Pons (tissue), 1 donor: ENCODE measurements at regions not wholly inside any gene's neighbourhood (a gene's known extent, or its start where the extent isn't known, plus 50 kb on each side); places are given as distances from the start of the nearest gene placed in this dataset.
"Not testable (repeated sequence)": the region's sequence is repeated elsewhere in the genome, so short reads cannot be mapped to it uniquely, and the experiment has no call there.

ENCODE experiments used
- DNase-seq: peaks from one replicate; pipeline ENCODE4 v3.0.0-alpha.2; 2016; ENCODE audit warnings: low spot score

DNA sequence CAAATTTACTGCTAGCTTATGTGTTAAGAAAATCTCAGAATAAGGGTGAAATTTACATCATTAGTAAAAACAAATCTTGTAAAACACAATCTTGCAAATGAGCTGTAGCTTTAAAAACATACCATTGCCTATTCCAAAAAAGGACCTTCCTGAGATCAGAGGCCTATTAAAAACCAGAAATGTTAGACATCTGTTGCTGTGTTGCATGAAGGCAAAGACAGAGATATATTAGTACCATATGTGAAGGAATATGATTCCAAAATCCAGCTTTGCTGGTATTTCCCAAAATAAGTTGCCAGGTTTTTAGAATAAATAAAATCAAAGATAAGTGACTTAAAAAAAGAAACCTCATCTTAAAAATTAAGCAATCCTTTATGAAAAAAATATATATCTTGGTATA lies 504.1 kb upstream of the CDIN1 start:
- DNase-seq, result no peak

DNA sequence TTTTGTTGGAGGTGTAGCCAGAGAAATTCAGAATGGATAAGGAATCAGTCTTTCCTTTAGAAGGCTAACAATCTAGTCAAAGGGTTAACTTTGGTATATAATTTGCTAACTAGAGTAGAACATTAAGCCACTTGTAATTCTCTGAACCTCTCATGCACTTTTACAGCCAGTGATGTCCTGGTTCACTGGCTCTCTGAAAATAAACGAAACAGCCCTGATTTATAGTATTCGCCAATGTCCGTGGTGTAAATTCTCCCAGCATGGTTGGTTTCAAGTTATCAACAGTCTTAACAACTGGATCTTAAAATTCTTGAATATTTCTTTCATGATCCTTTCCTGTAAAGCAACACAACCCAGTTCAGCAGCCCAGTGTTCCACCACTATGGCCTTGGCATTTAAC lies 500.4 kb upstream of the CDIN1 start:
- no peak for DNase-seq

DNA sequence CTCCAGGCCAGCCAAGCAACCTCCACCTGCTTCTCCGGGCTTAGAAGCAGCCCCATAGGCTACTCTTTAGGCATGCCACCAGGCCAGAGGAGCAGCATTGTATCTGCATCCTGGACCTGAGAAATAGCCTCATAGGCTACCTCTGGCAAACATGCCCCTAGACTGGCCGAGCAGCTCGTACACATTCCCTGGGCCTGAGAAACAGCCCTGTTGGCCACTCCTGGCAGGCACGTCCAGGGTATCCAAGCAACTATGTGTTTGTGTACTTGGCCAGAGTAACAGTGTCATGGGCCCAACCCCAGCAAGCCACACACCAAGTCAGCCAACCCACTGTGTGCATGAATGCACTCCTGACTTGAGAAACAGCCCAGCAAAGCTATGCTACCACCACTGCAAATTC lies 498.7 kb upstream of the CDIN1 start:
- no peak for DNase-seq

DNA sequence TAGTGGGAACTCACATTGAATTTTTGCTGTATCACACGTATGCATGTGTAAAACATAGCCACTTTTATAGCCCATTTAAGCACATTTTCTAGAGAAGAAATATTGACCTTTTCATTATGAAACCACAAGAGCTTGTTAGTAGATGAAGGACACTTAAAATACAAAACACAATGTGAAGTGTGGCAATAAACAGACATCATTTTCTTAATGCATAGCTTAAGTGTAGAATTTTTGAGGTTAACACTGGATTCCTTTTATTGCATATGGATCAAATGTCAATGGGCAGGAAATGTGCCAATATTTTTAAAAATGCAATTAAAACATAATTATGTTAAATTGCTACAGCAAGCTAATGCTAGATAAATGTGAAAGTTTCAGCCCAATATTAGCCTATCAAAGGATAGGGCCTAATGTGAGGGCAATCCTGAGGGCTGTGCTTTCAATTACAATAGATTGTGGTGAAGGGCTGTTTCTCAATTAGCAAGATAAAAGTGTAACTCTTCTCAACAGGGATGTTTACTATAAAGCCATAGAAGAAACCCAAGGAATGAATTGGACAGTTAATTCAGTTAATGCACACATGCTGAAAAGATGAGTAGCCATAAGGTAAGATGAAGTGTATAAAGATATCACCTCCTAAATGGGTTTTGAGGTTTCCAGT lies 489.0 kb upstream of the CDIN1 start:
- no peak for DNase-seq

DNA sequence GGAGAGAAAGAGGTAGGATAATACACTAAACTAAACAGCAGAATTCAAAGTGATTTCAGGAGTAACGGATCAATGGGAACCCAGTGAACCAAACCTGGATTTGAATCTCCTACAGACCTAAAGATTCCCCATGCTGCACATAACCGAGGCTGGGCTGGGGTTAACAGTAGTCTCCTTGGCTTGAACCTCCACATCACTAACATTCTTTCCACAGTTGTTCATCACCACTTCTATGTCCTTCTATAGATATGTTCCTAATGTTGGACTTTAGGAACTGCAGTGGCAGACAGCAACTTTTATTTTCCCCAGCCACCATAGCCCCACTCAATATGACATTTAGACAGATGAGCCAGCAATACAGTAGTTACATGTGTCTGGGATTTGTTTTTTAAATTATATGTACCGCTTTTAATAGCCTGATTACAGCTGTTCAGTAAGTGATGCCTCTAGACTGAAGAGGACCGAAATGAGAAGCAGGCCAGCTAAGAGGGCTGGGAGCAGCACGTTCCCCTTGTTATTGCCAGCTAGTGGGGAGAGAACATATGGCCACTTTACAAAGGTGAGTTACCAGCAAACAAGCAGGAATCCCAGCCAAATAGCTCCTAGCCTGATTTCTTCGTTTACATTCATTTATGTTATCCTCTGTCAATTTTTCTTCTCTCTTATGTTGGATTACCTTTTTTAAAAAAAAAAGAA lies 472.6 kb upstream of the CDIN1 start:
- DNase-seq, result no peak

DNA sequence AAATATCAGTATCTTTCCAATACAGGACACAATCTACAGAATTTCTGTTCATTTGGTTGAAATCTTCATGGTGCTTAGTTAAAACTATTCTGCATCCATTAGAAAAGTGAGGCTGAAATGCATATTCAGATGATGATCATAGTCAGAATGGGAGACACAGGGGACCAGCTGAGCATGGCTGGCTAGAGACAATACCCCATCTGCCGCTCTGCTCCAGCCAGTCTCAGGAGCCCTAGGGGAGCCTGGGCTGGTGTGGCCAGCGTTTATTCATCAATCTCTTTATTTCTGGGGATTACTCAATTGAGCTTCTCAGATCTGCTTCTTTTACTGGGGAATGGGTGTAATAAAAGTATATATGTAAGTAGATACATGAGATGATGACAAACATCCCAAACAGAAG lies 470.9 kb upstream of the CDIN1 start:
- no peak for DNase-seq

DNA sequence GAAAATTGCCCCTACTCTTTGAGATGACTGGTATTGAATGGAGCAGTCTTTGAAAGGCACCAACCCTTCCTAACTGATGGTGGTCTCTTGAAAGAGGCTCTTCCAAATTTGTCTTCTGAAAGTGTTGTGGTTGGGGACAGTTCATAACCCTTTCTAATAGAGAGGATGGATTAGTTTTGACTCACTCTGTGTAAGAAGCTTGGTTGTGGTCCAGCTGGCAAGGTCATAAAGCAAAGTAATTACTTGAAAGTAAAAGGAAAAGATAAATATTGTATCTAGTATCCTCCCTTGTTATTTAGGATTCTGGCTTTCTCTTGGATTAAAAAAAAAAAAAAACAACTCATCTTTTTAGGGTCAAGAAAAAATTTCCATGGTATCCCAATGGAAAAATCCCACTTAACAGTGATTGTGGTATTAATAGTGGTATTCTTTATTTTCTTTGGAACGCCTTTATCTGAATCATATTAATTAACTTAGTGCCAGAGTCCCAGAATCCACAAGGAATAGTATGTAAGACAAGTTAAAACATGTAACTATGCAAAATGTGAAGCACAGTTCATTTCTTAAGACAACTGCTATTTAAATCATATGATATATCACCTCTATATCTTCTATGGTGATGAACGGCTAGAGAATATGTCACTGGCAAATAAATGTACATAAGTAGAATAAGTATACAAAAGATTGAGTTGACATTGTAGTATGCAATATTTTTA lies 469.3 kb upstream of the CDIN1 start:
- no peak for DNase-seq

DNA sequence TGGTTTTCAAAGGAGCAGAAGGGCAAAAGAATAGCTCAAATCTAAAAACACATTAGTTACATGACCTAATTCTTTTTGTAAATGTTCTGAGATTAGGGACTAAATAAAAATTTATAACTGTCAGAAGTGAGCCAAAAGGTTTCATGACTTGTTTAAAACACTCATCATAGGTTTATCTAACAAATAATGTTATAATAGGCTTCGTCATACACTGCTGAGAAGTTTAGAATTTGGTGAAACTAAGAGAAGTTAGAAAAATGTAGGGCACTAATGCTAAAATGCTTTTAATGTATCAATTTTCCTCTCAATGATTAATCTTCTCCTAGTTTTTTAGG lies 468.8 kb upstream of the CDIN1 start:
- DNase-seq, result no peak

DNA sequence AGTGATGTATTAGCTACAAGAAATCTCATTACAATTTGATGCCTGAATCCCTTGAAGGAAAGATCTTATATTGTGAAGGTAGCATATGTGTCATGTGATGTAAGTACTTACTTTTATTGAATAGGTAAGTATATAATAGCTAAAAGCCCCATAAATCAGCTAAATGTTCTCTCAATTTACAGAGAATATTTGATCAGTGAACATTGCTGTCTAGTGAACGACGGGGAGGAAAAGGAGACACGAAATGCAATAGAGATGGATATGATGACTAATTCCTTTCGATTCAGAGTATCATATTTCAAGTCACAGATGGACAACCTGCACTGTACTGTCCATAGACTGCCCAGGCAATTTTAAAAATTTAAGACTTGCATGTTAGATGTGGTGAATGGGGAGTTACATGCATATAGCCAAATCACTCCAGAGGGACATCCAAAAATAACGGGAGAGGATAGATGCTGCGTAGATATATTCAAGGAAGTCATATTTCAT lies 462.1 kb upstream of the CDIN1 start:
- no peak for DNase-seq

DNA sequence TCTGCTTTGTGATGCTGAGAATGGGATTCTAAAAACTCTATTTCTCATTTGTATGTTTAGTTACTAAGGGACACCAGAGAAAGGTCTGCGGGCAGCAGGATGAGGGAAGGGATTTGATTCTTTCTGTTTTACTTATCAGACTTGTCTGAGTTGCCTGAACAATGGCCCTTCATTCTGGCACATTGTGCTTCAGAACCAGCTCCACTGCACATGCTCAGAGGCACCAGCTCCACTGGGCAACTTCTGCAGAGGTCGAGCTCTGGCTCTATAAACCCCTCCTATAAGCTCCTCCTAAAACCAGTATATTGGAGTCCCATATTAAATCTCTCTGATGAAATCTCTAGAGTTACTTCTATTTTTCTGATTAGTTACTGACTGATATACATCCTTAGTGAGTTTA lies 453.2 kb upstream of the CDIN1 start:
- DNase-seq, result peak; percentile 53

DNA sequence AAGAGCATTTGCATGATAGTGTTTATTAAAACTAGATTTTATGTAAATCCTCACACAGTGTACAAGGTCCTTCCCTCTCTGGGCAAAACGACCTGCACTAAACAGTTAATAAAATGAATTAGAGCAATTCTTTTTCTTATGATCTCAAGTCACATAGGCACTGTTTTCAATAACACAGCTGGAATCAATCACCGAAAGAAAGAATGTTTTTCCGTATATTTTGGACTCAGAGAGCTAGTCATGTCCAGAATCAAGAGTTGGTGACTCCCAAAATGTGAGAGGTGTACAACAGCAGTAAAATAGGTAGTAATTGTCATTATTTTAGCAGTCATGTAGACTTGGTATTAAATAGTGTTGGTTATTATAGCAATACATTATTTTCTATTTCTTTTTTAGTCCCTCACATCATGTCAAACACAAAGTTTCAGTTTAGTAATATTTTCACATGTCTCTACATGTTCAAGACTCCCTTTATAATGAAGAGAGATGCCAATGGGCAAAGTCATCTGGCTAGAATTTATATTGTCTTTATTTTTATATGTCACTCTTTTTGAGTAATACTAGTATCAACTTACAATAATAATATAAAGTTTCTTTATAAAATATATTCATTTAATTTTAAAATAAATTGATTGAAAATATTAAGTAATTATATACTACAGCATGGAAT lies 448.6 kb upstream of the CDIN1 start:
- DNase-seq, result no peak

DNA sequence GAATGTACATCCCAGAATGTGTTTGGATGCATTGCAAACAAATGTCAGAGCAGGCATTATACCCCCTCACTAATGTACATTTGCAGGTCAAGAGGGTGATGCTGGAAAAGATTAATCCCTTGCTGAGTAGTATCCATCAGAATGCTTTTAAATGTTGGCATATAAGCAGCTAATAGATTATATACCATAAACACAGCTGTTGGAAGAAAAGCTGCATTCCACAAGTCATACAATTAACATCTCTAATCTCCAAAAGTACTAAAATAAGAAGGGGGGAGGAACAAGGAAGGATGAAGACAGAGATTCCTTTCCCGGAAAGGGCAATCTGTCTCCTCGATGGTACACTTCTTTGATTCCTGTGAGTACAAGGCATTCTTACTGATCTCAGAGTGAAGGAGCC lies 445.7 kb upstream of the CDIN1 start:
- no peak for DNase-seq

DNA sequence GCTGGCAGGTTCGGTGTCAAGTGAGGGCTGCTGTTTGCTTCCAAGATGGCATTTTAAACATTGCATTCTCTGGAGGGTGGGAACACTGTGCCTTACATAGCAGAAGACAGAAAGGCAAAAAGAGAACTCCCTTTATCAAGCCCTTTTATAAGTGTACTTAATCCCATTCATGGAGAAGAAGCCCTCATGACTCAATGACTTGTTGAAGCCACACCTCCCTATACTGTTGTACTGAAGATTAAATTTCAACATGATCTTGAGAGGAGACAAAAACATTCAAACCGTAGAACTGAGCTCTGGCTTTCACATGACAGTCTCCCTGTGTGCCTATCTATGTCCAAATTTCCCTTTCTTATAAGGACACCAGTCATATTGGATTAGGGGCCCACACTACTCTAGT lies 443.4 kb upstream of the CDIN1 start:
- no peak for DNase-seq

DNA sequence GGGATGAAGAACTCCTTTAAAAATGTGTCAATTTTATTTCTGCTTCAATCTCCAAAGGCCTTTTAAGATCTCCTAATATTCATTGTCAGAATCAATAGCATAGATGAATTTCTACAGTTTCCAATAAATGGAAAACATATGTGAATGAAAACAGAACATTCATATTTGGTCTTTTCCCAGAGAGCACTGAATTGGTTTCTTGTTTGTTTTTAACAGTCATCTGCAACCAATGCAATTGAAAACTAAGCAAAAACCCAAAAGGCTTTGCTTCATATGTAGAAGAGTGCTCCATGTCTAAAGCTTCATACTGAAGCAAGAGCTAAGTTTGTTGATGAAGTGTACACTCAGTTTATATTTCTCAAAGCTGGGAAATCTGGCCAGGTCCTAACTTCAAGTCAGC lies 426.5 kb upstream of the CDIN1 start:
- DNase-seq, result no peak

DNA sequence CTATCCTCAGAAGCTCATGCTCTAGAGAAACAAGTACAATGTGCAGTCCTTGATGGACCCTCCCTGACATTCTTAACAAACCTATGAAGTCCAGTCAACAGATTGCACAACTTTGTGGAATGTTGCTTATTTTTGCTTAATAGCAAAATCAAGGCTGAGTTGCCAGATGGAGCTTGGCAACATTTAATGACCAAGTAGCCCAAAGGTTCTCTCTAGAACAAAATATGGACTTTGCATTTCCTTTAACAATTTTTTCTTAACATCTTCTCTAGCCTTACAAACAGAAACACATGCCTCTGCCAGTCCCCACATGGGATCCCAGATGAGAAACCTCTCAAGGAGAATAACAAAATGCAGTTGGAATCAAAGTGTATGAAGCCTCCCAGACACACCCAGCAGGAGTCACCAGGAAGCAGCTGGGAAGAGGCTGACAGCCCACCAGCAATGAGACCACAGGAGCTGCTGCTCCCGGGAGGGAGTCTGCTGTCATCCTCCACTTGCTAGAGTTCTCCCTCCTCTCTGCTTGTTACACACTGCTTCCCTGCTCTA lies 422.5 kb upstream of the CDIN1 start:
- DNase-seq, result no peak

DNA sequence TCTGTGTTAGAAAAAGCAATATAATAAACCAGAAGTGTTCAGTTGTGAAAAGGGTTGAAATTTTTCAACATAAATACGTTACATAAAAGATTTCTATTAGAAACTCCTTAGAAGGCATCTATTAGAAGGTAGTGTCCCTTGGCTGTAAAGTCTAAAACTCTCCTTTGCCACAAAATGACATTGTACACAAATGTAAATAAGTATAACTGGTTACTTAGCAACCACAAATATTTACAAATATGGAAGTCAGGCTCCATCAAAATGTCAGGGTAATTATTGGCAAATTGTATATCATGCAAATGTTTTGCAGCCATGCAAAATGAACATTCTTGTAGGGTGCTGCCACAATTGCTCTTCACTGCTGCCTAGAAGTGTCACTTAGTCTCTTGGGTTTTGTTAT lies 419.1 kb upstream of the CDIN1 start:
- DNase-seq, result no peak

DNA sequence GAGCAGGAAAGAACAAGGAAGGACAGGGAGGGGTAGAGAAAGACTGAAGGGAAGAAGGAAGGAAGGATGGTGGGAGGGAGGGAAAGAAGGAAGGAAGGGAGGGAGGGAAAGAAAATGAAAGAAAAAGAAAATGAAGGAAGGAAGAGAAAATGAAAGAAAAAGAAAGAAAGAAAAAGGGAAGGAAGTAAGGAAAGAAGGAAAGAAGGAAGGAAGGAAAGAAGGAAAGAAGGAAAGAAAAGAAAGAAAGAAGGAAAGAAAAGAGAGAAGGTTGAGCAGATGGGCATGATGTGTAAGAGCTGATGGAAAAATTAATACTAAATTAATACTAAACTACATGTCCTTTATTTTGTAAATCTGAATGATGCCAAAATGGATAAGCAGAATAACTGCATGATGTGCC lies 418.3 kb upstream of the CDIN1 start:
- DNase-seq, result no peak

DNA sequence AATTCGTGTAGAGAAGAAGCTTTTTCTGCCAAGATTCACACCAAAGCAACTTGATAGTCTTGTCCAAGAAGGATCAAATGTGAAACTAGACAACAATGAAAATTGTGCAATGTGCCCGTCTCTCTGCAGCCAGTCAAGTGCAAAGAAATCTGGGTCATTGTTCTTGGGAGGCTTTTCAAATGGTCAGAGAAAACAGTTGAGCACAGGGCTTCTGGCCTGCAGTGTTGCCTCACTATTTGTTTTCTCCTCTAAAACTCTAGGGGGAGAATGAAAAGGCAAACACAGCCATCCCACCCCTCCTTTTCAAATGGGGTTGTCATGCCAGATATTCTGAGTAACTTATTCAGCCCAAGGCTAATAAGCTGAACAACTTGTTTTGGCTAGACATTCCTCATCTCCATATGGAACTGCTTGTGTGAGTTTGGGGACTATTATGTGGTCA lies 417.6 kb upstream of the CDIN1 start:
- DNase-seq, result peak; percentile 51

DNA sequence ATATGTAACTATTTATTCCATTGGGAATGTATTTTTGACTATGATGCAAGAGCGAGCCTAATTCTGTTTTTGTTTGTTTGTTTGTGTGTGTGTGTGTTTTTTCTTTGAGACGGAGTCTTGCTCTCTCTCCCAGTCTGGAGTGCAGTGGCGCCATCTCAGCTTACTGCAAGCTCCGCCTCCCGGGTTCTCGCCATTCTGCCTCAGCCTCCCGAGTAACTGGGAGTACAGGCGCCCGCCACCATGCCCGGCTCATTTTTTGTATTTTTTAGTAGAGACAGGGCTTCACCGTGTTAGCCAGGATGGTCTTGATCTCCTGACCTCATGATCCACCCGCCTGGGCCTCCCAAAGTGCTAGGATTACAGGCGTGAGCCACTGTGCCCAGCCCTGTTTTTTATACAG lies 415.4 kb upstream of the CDIN1 start:
- DNase-seq, result not testable (repeated sequence)

DNA sequence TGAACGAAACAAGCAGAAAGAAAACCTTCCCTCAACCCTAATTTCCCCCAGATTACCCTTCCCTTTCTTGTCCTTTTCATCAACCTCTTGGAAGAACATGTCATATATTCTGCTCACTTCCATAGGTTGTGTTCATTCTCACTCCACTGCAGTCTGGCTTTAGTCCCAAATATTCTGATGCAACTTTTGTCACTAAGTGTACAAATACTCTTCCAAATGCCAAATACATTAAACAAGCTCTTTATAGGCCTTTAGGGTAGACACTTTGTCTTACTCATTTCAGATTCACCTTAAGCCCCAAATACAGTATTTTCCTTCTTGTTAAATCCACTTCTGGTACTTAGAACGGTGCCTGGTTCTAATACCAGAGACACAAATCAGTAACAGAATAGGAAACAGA lies 406.5 kb upstream of the CDIN1 start:
- no peak for DNase-seq

DNA sequence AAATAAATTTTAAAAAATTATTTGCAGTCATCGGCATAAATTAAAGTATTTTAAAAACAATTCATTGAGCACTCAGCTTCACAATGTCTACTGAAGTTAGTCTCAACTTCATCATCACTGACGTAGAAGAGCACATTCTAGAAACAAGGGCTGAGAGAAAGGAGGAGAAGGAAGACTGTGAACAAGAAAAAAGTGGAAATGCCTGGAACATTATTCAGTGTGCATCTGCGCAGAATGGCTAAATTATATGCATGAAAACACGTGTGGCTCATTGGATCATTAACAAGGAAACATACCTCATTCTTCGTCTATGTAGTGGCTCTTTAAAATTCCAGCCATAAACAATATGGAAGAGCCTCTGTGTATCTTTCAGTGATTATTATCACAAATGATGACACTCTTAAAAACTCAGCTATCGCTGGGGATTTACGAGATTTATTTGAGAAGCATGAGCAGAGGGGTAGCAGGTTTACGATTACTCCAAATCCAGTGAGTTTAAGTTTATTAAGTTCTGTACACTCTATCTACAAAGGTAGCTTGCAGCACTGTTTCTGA lies 404.2 kb upstream of the CDIN1 start:
- DNase-seq, result peak; percentile 82

DNA sequence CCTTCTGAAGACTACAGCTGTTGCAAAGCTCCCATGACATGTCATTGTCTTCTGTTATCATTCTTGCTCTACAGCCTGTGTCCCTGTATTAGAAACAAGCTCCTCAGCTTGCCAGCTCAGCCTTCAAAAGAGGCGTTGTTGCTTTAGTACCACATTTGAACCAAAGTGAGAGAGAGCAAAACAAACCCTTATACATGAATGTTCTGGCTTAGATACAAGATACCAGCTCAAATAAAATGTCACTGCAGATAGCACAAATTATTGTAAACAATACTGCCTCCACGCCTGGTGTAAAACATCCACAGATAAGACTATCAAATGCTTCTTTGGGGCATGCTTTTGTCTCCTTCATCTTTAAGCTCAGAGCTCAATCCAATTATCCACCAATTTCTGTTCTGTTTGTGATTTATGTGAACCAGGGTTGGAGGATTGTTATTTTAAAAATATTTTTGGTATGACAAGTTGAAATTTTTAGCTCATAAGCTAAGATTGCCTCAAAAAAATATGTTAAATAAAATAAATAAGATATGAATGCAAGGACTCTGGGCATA lies 403.6 kb upstream of the CDIN1 start:
- DNase-seq, result peak; percentile 98
